ENCODE measurements at regions not wholly inside any gene's neighbourhood (a gene's known extent, or its start where the extent isn't known, plus 50 kb on each side); places are given as distances from the start of the nearest gene placed in this dataset.

- TF ChIP-seq CTCF (IDR thresholded peaks at IDR 0.05) (no peak), POLR2A (IDR thresholded peaks at IDR 0.05) (no peak)
Measured at GRCh38 chr2:150639383-150639782, 151.9 kb upstream of the RND3 start.

Data from esophagus squamous epithelium (tissue), 4 donors.